ENCODE measurements at regions not wholly inside any gene's neighbourhood (a gene's known extent, or its start where the extent isn't known, plus 50 kb on each side); places are given as distances from the start of the nearest gene placed in this dataset.

DNA sequence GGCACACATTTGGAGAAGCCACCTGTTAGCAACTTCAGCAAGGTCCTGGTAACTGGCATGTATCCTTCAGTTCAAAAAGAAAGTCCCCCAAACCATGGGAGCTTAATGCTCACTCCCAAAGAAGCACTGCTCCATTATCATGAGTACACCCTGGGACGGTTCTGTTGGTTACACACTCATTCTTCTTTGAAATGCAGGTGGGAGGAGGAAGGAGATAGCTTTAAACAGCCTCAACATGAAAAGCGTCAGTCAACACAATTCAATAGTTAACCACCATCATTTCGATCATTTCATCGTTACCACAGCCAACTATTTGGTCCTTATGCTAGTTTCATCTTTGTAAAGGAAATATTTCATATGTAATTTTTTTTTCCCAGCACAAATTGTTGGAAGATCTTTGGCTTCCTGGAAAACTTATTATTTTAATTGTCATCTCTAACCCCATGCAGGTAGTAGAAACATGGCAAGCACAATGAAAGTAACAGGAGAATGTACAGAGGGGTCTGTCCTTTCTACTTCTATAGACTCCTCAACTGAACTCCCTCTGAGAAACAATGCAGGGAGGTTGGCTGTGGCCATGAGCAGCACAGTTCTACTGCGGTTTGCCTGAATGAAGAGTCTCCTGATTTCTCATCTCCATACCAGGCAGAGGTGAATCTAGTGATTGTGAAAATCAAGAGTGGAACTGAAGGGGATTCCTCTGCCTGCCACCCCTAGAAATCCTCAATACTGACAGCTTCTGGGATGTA, 196.4 kb upstream of the FOXN3 start:
- no peak overlapping the region for H3K4me3 ChIP-seq (ENCODE audit: low read depth, low read length)
- TF ChIP-seq, protein P1, sequence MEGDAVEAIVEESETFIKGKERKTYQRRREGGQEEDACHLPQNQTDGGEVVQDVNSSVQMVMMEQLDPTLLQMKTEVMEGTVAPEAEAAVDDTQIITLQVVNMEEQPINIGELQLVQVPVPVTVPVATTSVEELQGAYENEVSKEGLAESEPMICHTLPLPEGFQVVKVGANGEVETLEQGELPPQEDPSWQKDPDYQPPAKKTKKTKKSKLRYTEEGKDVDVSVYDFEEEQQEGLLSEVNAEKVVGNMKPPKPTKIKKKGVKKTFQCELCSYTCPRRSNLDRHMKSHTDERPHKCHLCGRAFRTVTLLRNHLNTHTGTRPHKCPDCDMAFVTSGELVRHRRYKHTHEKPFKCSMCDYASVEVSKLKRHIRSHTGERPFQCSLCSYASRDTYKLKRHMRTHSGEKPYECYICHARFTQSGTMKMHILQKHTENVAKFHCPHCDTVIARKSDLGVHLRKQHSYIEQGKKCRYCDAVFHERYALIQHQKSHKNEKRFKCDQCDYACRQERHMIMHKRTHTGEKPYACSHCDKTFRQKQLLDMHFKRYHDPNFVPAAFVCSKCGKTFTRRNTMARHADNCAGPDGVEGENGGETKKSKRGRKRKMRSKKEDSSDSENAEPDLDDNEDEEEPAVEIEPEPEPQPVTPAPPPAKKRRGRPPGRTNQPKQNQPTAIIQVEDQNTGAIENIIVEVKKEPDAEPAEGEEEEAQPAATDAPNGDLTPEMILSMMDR (IDR thresholded peaks at IDR 0.05; ENCODE audit: low read depth, low read length, missing control alignments): no peak
- DNase-seq (ENCODE audit: low read depth): no peak

DNA sequence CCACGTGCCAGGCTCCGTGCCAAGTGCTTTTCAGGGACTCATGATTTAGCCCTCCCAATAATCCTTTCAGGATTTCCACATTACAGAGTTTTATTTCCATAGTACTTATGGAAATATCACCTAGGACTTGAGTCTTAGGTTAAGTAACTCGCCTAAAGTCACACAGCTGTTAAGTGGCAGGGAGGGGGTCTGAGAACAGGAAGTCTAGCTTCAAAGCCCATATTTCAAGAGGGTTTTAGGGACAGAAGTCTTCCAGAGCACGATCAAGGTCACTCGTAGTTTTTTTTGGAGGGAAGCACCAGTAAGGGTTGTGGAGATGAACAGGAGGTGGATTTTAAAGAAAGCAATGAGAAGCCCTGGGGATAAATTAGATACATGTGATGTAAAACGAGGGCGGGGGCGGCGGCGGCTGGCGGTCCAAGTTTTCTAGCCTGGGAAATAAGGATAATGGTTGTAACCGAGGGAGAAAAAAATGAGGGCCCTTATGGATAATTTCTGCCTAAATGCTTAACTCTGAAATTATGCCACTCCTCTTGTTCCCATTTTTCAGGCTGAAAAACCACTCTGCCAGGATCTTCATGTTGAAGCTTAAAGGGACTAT, 192.6 kb upstream of the FOXN3 start:
- no peak for DNase-seq (ENCODE audit: low read depth)
- no peak overlapping the region for H3K4me3 ChIP-seq (ENCODE audit: low read depth, low read length)
- TF ChIP-seq, protein P1 (IDR thresholded peaks at IDR 0.05; ENCODE audit: low read depth, low read length, missing control alignments): no peak

DNA sequence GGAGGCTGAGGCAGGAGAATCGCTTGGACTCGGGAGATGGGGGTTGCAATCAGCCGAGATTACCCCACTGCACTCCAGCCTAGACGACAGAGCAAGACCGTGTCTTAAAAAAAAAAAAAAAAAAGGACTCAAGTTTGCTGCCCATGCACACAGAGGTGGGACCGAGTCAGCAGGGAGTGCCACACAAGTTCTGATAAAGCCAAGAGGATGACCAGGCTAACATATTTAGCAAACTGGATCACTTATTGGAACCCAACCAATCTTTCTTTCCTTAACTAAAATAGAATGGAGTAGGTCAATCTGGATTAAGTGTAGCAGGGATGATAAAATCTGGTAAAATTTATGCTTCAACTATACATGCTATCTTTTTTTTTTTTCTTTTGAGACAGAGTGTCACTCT, 190.4 kb upstream of the FOXN3 start:
- H3K4me3 ChIP-seq (ENCODE audit: low read depth, low read length): no peak overlapping the region
- no peak for DNase-seq (ENCODE audit: low read depth)
- TF ChIP-seq, protein P1 (IDR thresholded peaks at IDR 0.05; ENCODE audit: low read depth, low read length, missing control alignments): no peak

DNA sequence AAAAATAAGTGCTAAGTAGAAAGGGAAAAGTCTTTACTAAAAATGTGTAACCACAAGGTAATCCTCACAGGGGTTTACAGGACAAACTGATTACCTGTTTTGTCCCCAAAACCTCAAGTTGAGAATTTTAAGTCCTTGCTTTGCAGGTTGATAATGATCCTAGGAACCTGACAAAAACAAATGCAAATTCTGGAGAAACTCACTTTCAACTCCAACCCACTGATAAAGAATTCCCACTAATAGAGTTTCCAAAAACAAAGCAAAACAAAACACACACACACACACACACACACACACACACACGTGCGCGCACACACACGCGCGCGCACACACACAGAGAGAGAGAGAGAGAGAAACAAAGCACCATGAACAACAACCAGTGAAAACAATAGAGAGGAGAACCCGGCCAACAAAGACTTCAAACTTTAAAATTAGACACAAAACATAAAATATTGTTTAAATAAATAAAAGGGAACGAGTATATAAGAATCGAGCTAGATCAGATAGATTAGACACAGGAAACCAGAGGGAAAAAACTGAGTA, 187.0 kb upstream of the FOXN3 start:
- no peak overlapping the region for H3K4me3 ChIP-seq (ENCODE audit: low read depth, low read length)
- TF ChIP-seq, protein P1 (IDR thresholded peaks at IDR 0.05; ENCODE audit: low read depth, low read length, missing control alignments): no peak
- no peak for DNase-seq (ENCODE audit: low read depth)

DNA sequence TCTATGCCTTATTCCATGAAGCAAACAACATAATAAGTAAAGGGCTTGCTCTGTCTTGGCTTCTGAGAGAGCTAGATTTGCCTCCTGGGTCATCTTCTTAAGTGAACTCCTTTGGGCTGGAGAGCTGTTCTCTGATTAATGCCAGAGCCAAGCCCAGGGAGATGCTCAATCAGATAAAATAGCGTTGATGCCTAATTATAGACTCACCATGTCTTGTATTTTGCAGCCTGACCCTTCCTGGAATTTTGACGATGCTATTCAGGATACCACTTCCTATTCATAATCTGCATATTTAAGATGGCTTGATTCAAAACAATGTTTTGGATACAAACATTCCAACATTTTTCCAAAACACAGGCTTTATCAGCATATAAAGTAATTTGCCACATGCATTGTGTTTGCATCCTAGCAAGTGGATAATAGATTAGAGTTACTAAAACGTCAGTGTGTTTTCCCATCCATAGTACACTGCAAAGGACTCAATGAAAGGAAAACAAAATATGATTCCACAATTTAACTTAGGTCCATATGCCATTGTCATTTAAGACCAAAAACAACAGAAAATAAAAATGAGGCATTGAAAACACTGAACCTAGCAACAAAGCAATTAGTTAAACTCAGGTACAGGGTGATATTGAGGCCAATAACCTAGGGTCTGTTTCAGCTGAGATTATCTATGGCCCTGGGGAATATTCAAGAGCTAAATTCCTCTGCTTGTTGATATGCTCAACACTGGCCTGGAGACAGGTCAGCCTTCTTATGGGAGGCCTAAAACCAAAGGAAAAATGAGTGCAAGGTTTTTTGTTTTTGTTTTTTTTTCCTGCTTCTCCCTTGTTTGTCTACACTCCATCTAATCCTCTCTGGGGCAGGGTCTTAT, 184.2 kb upstream of the FOXN3 start:
- H3K4me3 ChIP-seq (ENCODE audit: low read depth, low read length): no peak overlapping the region
- no peak for DNase-seq (ENCODE audit: low read depth)
- TF ChIP-seq, protein P1 (IDR thresholded peaks at IDR 0.05; ENCODE audit: low read depth, low read length, missing control alignments): no peak

DNA sequence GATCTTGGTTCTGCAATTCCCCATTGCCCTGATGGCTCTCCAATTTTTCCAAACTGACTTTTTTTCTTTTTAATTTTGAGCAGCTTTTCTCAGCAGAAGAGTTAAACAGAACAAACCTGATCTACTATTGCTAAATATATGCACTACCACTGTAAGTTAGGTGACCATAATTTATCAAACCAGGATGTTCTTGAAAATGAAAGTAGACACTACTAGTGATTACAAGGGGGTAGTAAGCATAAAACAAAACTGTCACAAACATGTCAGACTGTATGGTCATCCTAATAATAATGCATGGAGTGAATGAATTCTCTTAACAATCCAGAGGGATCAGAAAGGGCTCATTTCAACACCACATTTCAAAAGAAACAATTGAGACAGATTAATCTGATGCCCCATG, 183.0 kb upstream of the FOXN3 start:
- TF ChIP-seq, protein P1 (IDR thresholded peaks at IDR 0.05; ENCODE audit: low read depth, low read length, missing control alignments): no peak
- no peak overlapping the region for H3K4me3 ChIP-seq (ENCODE audit: low read depth, low read length)
- no peak for DNase-seq (ENCODE audit: low read depth)

Measured in GM12864 (cell line).